ENCODE measurements at regions not wholly inside any gene's neighbourhood (a gene's known extent, or its start where the extent isn't known, plus 50 kb on each side); places are given as distances from the start of the nearest gene placed in this dataset.

DNA sequence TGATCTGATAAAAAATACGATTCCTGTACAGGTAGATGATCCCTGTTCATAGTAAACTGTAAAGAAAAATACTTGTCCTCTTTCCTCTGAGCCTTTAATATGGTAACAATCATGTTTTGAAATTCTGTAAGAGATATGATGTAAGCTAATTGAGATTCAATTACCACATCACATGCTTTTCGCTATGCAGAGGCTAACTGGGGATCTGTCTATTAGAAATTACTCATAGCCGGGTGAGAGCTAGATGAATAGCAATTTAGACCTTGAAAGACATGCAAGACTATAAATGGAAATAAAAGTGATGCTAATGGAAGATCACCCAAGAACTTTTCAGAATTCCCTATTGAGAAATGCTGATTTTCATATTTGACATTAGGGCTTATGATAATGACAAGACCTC lies 579.9 kb upstream of the ZNF717 start:
- ChIA-PET CTCF (no interaction called here), POLR2A (no interaction called here)

DNA sequence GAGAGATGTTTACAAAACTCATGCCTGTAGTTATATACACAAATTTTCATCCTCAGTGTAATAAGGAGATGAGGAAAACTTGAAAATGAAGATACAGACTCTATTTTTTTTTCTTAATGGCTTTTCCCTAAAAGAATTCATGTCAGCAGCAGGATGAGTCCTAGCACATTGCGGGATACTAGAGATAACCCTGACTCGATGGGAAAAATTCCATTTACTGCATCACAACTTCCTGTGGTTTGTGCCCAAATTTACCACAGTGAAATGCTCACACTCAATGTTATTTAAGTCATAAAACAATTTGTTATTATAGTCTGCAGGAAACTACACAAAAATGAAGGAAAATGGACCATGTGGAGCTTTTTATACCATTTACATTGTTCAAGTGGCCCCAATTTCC lies 581.9 kb upstream of the ZNF717 start:
- ChIA-PET CTCF (interaction anchor here (3.2 to 3.6 kb wide), 2 partner anchors 202 to 205 kb away, joined by 14 to 26 read pairs; no protein-coding TSS in a partner anchor), POLR2A (no interaction called here)
- no peak for TF ChIP-seq CTCF (IDR thresholded peaks at IDR 0.05; ENCODE audit: insufficient read depth, low read length, missing control alignments)
- peak; percentile 33 for DNase-seq (ENCODE audit: low read depth, low spot score)
- H3K4me3 ChIP-seq (ENCODE audit: low read depth, low read length), result no peak overlapping the region

More for the DNA sequence above, 579.9 kb upstream of the ZNF717 start:
- no peak for TF ChIP-seq CTCF (IDR thresholded peaks at IDR 0.05; ENCODE audit: insufficient read depth, low read length, missing control alignments)
- no peak for DNase-seq (ENCODE audit: low read depth, low spot score)
- H3K4me3 ChIP-seq (ENCODE audit: low read depth, low read length), result no peak overlapping the region

DNA sequence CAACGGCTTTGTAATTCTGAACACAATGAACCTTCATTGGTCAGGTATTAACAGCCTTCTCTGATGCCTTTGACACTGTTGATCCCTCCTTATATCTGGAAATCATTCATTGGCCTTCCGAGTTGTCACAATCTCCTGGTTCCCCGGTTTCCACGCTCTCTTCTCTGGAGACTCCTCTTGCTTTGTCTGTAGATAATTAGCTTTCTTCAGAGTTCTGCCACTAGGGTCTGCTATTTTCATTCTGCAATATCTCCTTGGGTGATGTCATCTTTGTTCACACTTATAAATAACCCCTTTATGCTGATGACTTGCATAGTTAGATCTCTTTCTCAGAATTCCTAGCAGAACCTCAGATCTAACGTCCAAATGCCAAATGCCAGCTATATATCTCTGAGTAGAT lies 583.8 kb upstream of the ZNF717 start:
- no peak overlapping the region for H3K4me3 ChIP-seq (ENCODE audit: low read depth, low read length)
- peak; percentile 28 for TF ChIP-seq CTCF (IDR thresholded peaks at IDR 0.05; ENCODE audit: insufficient read depth, low read length, missing control alignments)
- DNase-seq (ENCODE audit: low read depth, low spot score), result peak; percentile 10
- ChIA-PET CTCF (interaction anchor here (0.6 to 3.6 kb wide), 11 partner anchors 9 to 809 kb away, joined by 3 to 26 read pairs (median 6); no protein-coding TSS in a partner anchor), POLR2A (no interaction called here)

GRCh38 chr3:76370749-76371520 lies 585.6 kb upstream of the ZNF717 start:
- H3K4me3 ChIP-seq (ENCODE audit: low read depth, low read length), result no peak overlapping the region
- ChIA-PET POLR2A (no interaction called here), CTCF (interaction anchor here (1.5 to 3.6 kb wide), 5 partner anchors 8 to 214 kb away, joined by 6 to 26 read pairs (median 14); no protein-coding TSS in a partner anchor)
- no peak for TF ChIP-seq CTCF (IDR thresholded peaks at IDR 0.05; ENCODE audit: insufficient read depth, low read length, missing control alignments)
- no peak for DNase-seq (ENCODE audit: low read depth, low spot score)

- H3K4me3 ChIP-seq (ENCODE audit: low read depth, low read length), result no peak overlapping the region
- CTCF ChIA-PET, result interaction anchor here (1.1 kb wide), 1 partner anchor 618 kb away, joined by 3 read pairs; no protein-coding TSS in a partner anchor
- TF ChIP-seq CTCF (IDR thresholded peaks at IDR 0.05; ENCODE audit: insufficient read depth, low read length, missing control alignments), result no peak
- no peak for DNase-seq (ENCODE audit: low read depth, low spot score)
- POLR2A ChIA-PET, result no interaction called here
Measured at GRCh38 chr3:76372497-76372896, 587.1 kb upstream of the ZNF717 start.

DNA sequence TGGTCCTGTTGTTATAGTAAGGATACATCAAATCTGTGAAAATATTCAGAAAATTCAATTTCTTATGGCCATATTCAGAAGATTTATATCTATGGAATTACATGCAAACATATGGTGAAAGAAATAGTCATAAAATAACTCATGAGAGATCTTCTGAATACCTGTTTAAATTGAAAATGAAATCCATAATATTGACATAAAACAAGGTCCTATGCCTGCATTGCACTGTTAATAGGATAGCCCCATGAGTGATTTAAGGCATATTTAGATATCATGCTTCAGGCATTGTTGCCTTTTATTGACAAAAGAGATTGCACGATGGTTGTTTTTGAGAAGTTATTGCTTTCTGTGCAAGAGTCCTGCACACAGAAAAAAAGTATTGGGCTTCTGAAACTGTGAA lies 591.7 kb upstream of the ZNF717 start:
- no peak for DNase-seq (ENCODE audit: low read depth, low spot score)
- CTCF ChIA-PET, result no interaction called here
- H3K4me3 ChIP-seq (ENCODE audit: low read depth, low read length), result no peak overlapping the region
- POLR2A ChIA-PET, result no interaction called here
- no peak for TF ChIP-seq CTCF (IDR thresholded peaks at IDR 0.05; ENCODE audit: insufficient read depth, low read length, missing control alignments)

All from AG04449 (cell line).